Natural killer cell (primary cell): ENCODE measurements at regions not wholly inside any gene's neighbourhood (a gene's known extent, or its start where the extent isn't known, plus 50 kb on each side); places are given as distances from the start of the nearest gene placed in this dataset.

Experiments
- ATAC-seq, 3 donors: fragments of 150-1000 bp in 2 of 3; fragments of 200-7000 bp in 1 of 3; cut with Tn5 transposase; 1 replicate in 1 of 3; 2 replicates in 2 of 3; pipeline ENCODE4 v1.10.0; 2021; ENCODE audit warnings: mild to moderate bottlenecking in 2 of 3, moderate library complexity in 2 of 3
- DNase-seq, 2 donors: peaks; one replicate each; pipeline versions ENCODE4 v3.0.0 to v3.0.0-alpha.2; 2013 to 2021; ENCODE audit warnings: mixed read lengths in 1 of 2
- H3K27ac ChIP-seq: one replicate; pipeline ENCODE4 v1.5.1; 2013; ENCODE audit warnings: mild to moderate bottlenecking, low read length
- H3K27me3 ChIP-seq: one replicate; pipeline ENCODE4 v1.6.1; 2013; ENCODE audit warnings: low read length; ENCODE audit not compliant: control insufficient read depth, insufficient read depth
- H3K36me3 ChIP-seq: one replicate; pipeline ENCODE4 v1.6.1; 2013; ENCODE audit warnings: low read length; ENCODE audit not compliant: control insufficient read depth, insufficient read depth
- H3K4me1 ChIP-seq: one replicate; pipeline ENCODE4 v1.6.1; 2013; ENCODE audit warnings: low read length; ENCODE audit not compliant: control insufficient read depth, insufficient read depth
- H3K4me3 ChIP-seq: one replicate; pipeline ENCODE4 v1.5.1; 2013; ENCODE audit warnings: low read length
- H3K9me3 ChIP-seq: one replicate; pipeline ENCODE4 v1.6.1; 2013; ENCODE audit warnings: low read length; ENCODE audit not compliant: control insufficient read depth, insufficient read depth
- H3K27ac Mint-ChIP-seq, 2 donors: one replicate each; pipeline ENCODE4 v1.8.0; 2022; ENCODE audit warnings: mild to moderate bottlenecking in 2 of 2, mixed read lengths in 2 of 2, moderate library complexity in 1 of 2
- H3K27me3 Mint-ChIP-seq, 2 donors: one replicate each; pipeline ENCODE4 v1.8.0; 2022; ENCODE audit warnings: low read depth in 2 of 2, mixed read lengths in 2 of 2
- H3K36me3 Mint-ChIP-seq: one replicate; pipeline ENCODE4 v1.8.0; 2022; ENCODE audit warnings: mixed read lengths
- H3K4me1 Mint-ChIP-seq, 2 donors: one replicate each; pipeline ENCODE4 v1.8.0; 2022; ENCODE audit warnings: mixed read lengths in 2 of 2
- H3K4me3 Mint-ChIP-seq: one replicate; pipeline ENCODE4 v1.8.0; 2022; ENCODE audit warnings: mild to moderate bottlenecking, moderate library complexity, mixed read lengths
- H3K9me3 Mint-ChIP-seq, 2 donors: one replicate each; pipeline ENCODE4 v1.8.0; 2022; ENCODE audit warnings: mixed read lengths in 2 of 2
- CTCF ChIP-seq: fragments of 200-600 bp; IDR thresholded peaks from one replicate; pipeline ENCODE4 v1.8.0; 2022; ENCODE audit warnings: antibody characterized with exemption
- WGBS: methylation state at CpG from one replicate; pipeline ENCODE4 v1.1.7; 2013; ENCODE audit warnings: missing lambda C conversion rate; ENCODE audit not compliant: insufficient coverage; 5-methylcytosine and 5-hydroxymethylcytosine counted together
- intact Hi-C: fragments of 100-400 bp; cut with micrococcal nuclease; formaldehyde crosslinking; loops from one replicate; pipeline ENCODE4 v1.14.2; 2022

GRCh38 chr7:126083014-126083413, 1153.4 kb upstream of the POT1 start:
- peaks cover 12 to 31% of the 10 kb centered on the region in 2 donors for H3K9me3 Mint-ChIP-seq
- no peak overlapping the region for H3K27ac Mint-ChIP-seq
- H3K27me3 Mint-ChIP-seq: no peaks in the 10 kb centered on the region
- Histone ChIP-seq H3K36me3 (no peaks in the 10 kb centered on the region), H3K4me1 (no peaks in the 10 kb centered on the region), H3K9me3 (no peaks in the 10 kb centered on the region), H3K4me3 (no peak overlapping the region), H3K27me3 (no peaks in the 10 kb centered on the region), H3K27ac (no peak overlapping the region)
- no peaks in the 10 kb centered on the region for H3K36me3 Mint-ChIP-seq
- H3K4me3 Mint-ChIP-seq: no peak overlapping the region
- intact Hi-C loops: no loop called here
- ATAC-seq (no peak), DNase-seq (no peak)
- no peak for TF ChIP-seq CTCF
- H3K4me1 Mint-ChIP-seq: no peaks in the 10 kb centered on the region

GRCh38 chr7:126079581-126079980, 1150.0 kb upstream of the POT1 start:
- no peak overlapping the region for H3K4me3 ChIP-seq
- no peak for ATAC-seq

DNA sequence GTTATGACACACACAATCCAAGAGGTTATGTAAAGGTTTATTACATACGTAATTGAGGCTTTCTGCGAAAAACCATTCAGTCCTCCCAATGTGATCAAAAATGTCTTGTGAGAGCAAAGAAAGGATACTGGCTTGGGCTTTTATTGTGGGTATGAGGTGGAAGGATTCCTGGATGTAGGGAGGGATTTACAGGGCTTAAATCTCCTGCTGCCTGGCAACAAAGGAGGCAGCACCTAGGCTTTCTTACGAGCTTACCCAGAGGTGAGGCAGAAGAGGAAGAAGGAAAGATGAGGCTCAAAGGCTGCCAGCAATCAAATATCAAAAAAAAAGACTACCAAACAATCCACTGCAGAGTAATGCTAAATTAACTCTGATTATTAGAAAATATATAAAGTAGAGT, 1149.5 kb upstream of the POT1 start:
- intact Hi-C loops: no loop called here
- H3K4me3 Mint-ChIP-seq: no peak overlapping the region
- H3K27me3 ChIP-seq: no peaks in the 10 kb centered on the region
- ATAC-seq (no peak), DNase-seq (no peak)
- H3K36me3 Mint-ChIP-seq: peaks cover 3% of the 10 kb centered on the region
- no peak overlapping the region for H3K27ac ChIP-seq
- H3K9me3 ChIP-seq: no peaks in the 10 kb centered on the region
- peaks cover 4 to 24% of the 10 kb centered on the region in 2 donors for H3K9me3 Mint-ChIP-seq
- H3K4me1 Mint-ChIP-seq: no peaks in the 10 kb centered on the region
- H3K27me3 Mint-ChIP-seq: no peaks in the 10 kb centered on the region
- H3K27ac Mint-ChIP-seq: no peak overlapping the region
- H3K4me3 ChIP-seq: no peak overlapping the region
- no peak for TF ChIP-seq CTCF
- WGBS: 78% methylated on average over 3 of the region's 3 CpGs
- no peaks in the 10 kb centered on the region for H3K4me1 ChIP-seq
- no peaks in the 10 kb centered on the region for H3K36me3 ChIP-seq

More at GRCh38 chr7:126079581-126079980, 1150.0 kb upstream of the POT1 start:
- Mint-ChIP-seq H3K36me3 (no peaks in the 10 kb centered on the region), H3K4me3 (no peak overlapping the region), H3K27me3 (no peaks in the 10 kb centered on the region), H3K4me1 (no peaks in the 10 kb centered on the region), H3K27ac (no peak overlapping the region), H3K9me3 (peaks cover 4 to 24% of the 10 kb centered on the region in 2 donors)
- no peaks in the 10 kb centered on the region for H3K36me3 ChIP-seq
- no peak for DNase-seq
- H3K27me3 ChIP-seq: no peaks in the 10 kb centered on the region
- no peaks in the 10 kb centered on the region for H3K9me3 ChIP-seq
- no peak overlapping the region for H3K27ac ChIP-seq
- intact Hi-C loops: no loop called here
- H3K4me1 ChIP-seq: no peaks in the 10 kb centered on the region
- no peak for TF ChIP-seq CTCF

DNA sequence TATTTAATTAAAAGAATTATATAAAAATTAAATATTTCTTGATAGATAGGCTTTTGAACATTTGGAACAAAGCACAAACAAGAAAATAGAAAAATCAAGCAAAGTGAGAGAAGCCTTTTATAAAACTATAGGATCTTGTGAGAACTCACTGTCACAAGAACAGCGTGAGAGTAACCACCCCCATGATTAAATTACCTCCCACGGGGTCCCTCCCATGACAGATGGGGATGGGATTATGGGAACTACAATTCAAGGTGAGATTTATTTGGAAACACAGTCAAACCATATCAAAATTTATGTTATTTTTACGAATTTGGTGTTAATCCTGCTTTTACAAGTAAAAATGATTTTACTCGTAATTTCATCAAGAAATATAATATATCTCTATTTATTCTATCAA, 1136.1 kb upstream of the POT1 start:
- WGBS: no CpG with 5 or more reads among the region's 4 CpGs
- Mint-ChIP-seq H3K4me3 (no peak overlapping the region), H3K27me3 (no peaks in the 10 kb centered on the region), H3K4me1 (no peaks in the 10 kb centered on the region), H3K36me3 (peaks cover 16% of the 10 kb centered on the region), H3K9me3 (peaks cover 20 to 26% of the 10 kb centered on the region in 2 donors), H3K27ac (no peak overlapping the region)
- no peak overlapping the region for H3K27ac ChIP-seq
- H3K27me3 ChIP-seq: no peaks in the 10 kb centered on the region
- DNase-seq: no peak
- no peaks in the 10 kb centered on the region for H3K36me3 ChIP-seq
- H3K9me3 ChIP-seq: no peaks in the 10 kb centered on the region
- no peak for ATAC-seq
- H3K4me1 ChIP-seq: no peaks in the 10 kb centered on the region
- no peak overlapping the region for H3K4me3 ChIP-seq
- TF ChIP-seq CTCF: no peak
- intact Hi-C loops: no loop called here
